Right lobe of liver (tissue), 6 donors: ENCODE measurements at regions not wholly inside any gene's neighbourhood (a gene's known extent, or its start where the extent isn't known, plus 50 kb on each side); places are given as distances from the start of the nearest gene placed in this dataset.

Experiments used
- ATAC-seq, 4 donors: fragments of 200-7000 bp; cut with Tn5 transposase; one replicate each; pipeline ENCODE4 v1.9.1; 2020; ENCODE audit warnings: mild to moderate bottlenecking in 4 of 4, moderate library complexity in 4 of 4
- DNase-seq, 3 donors: peaks; one replicate each; pipeline ENCODE4 v3.0.0-alpha.2; 2020
- H3K27ac ChIP-seq, 3 donors: fragments of 200-600 bp; one replicate each; pipeline ENCODE4 v1.8.0; 2022
- H3K27me3 ChIP-seq, 2 donors: fragments of 200-600 bp; one replicate each; pipeline ENCODE4 v1.8.0; 2022
- H3K36me3 ChIP-seq, 4 donors: fragments of 200-600 bp; sonication (generic) in 1 of 4; one replicate each; pipeline versions ENCODE4 v1.5.1 to v1.8.0; 2017 to 2022; ENCODE audit warnings: control low read depth in 1 of 4
- H3K4me1 ChIP-seq, 4 donors: fragments of 200-600 bp; sonication (generic) in 1 of 4; one replicate each; pipeline versions ENCODE4 v1.5.1 to v1.8.0; 2017 to 2022; ENCODE audit warnings: control low read depth in 1 of 4
- H3K4me3 ChIP-seq, 3 donors: fragments of 200-600 bp; one replicate each; pipeline ENCODE4 v1.8.0; 2022
- H3K9me3 ChIP-seq, 4 donors: fragments of 200-600 bp; sonication (generic) in 1 of 4; one replicate each; pipeline versions ENCODE4 v1.5.1 to v1.8.0; 2017 to 2022; ENCODE audit warnings: control low read depth in 1 of 4
- POLR2A ChIP-seq: fragments of 450-650 bp; IDR thresholded peaks from one replicate; pipeline ENCODE4 v1.6.1; 2017; ENCODE audit warnings: antibody characterized with exemption, mild to moderate bottlenecking
- WGBS: methylation state at CpG from one replicate; pipeline ENCODE4 v1.1.6; 2018; ENCODE audit warnings: low coverage, low lambda C conversion rate; ENCODE audit not compliant: insufficient coverage; ENCODE audit errors: missing lambda C conversion rate; 5-methylcytosine and 5-hydroxymethylcytosine counted together
- intact Hi-C, 2 donors: fragments of 100-400 bp; cut with DNase I; formaldehyde crosslinking; loops; one replicate each; pipeline versions ENCODE4 v1.11.2 to v1.14.1; 2022
- TF ChIP-seq, protein P1 (sequence below), 4 donors: fragments of 200-600 bp in 3 of 4; fragments of 450-650 bp in 1 of 4; IDR thresholded peaks; one replicate each; pipeline versions ENCODE4 v1.5.1 to v1.8.0; 2016 to 2022; ENCODE audit warnings: antibody characterized with exemption in 4 of 4, mild to moderate bottlenecking in 2 of 4
- donor health status: DM: no; HTN: yes; CAD: no.
- donor health status: DM: no; HTN: no; CAD: no.
- donor health status: DM: no; HTN: no; CAD: no.
- donor health status: DM: no; HTN: yes; CAD: no.
- donor health status: DM: no; HTN: yes; CAD: no.

- H3K4me1 ChIP-seq = peaks cover 0 to 4% (median 0%) of the 10 kb centered on the region in 4 donors
- H3K36me3 ChIP-seq = no peaks in the 10 kb centered on the region
- DNase-seq (no peak), ATAC-seq (no peak)
- no peak overlapping the region for H3K27ac ChIP-seq
- WGBS = 87% methylated on average over 4 of the region's 4 CpGs
- intact Hi-C loops = no loop called here
- TF ChIP-seq POLR2A = no peak
- TF ChIP-seq, protein P1, sequence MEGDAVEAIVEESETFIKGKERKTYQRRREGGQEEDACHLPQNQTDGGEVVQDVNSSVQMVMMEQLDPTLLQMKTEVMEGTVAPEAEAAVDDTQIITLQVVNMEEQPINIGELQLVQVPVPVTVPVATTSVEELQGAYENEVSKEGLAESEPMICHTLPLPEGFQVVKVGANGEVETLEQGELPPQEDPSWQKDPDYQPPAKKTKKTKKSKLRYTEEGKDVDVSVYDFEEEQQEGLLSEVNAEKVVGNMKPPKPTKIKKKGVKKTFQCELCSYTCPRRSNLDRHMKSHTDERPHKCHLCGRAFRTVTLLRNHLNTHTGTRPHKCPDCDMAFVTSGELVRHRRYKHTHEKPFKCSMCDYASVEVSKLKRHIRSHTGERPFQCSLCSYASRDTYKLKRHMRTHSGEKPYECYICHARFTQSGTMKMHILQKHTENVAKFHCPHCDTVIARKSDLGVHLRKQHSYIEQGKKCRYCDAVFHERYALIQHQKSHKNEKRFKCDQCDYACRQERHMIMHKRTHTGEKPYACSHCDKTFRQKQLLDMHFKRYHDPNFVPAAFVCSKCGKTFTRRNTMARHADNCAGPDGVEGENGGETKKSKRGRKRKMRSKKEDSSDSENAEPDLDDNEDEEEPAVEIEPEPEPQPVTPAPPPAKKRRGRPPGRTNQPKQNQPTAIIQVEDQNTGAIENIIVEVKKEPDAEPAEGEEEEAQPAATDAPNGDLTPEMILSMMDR (IDR thresholded peaks at IDR 0.05) = no peak
- no peaks in the 10 kb centered on the region for H3K9me3 ChIP-seq
- H3K27me3 ChIP-seq = no peaks in the 10 kb centered on the region
- no peak overlapping the region for H3K4me3 ChIP-seq
Measured at GRCh38 chr5:68419081-68419636, 203.6 kb downstream of the PIK3R1 start.

DNA sequence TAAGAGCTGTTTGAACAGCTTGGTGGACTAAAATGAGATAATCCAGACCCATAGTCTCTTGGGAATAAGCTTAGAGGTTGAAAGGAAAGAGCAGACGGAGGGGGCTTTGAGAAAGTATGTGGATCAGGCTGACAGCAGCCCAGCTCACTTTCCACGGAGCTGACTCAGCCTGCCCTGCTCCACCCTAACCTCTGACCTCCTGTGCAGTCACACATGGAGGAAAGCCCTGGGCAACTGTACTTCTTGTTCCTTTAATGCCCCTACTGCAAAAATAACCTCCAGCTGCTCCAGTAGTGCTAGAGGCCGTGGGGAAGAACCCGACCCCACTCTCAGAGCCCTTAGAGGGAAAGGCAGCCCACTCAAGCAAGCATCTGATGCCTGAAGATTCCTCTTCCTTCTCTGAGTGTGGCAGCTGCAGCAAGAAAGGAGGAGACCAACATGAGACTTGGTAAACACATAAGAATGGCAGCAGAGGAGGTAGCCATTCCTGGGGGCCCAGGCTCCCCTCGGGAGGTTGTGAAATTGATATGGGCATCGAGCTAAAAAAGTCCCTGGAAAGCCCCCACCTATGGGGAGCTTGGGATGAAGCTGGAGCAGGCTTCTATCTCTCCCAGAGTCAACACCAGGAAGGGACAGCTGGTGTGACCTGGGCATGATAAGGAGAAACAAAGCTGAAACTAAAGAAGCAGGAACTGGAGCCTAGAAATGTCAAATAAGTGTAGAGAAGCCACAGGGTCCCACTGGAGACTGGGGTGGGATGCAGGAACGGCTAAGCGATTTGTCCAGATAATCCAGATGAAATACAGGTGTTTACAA is 204.3 kb downstream of the PIK3R1 start:
- Histone ChIP-seq H3K9me3 (no peaks in the 10 kb centered on the region), H3K4me1 (peaks cover 0 to 4% (median 0%) of the 10 kb centered on the region in 4 donors), H3K27ac (no peak overlapping the region), H3K27me3 (no peaks in the 10 kb centered on the region), H3K4me3 (no peak overlapping the region), H3K36me3 (no peaks in the 10 kb centered on the region)
- no peak for DNase-seq
- intact Hi-C loops = no loop called here
- ATAC-seq = peak; percentile 46 to 65 (median 56)
- no peak for TF ChIP-seq POLR2A
- TF ChIP-seq, protein P1 (IDR thresholded peaks at IDR 0.05) = no peak
- WGBS = 53% methylated on average over 7 of the region's 8 CpGs

DNA sequence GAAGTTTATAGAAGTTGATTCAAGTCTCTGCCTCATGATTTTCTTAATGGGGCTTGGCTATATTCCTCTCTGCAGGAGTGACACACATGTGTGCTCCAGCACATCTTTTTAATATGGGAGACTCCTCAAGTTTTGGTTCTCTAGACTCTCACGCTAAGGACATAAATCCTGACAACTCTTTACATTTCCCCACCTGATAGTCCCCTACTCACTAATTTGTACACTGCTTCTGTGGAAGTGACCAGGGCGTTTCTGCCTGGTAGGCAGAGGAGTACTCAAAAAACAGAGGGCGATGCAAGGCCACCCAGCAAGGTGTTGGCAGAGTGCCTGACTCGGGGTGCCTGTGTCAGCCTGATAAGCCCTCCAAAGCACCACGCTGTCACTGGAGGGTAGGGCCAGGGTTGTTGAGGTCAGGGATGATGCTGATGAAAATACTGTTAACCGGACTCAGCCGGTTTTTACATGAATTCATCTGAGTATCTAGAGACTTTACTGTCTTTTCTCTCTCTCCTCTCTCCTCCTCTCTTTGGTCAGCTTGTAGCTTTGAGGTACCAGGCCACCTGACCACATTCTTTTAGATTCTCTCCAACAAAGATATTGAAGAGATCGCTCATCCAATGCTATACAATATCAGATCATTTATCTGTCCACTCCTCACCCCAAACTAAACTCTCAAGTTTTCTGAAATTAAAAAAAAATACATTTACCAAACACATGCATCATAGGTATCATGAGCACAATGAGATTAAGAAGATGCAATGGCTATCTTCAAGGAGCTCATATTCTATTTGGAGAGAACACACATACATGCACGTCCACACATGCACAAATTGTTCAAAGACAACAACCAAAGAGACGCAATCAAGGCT is 205.2 kb downstream of the PIK3R1 start:
- peak in 2 of 3 donors; percentile 43 to 51 for DNase-seq
- ATAC-seq = peak in 3 of 4 donors; percentile 10 to 36 (median 22)
- H3K27me3 ChIP-seq = no peaks in the 10 kb centered on the region
- no peaks in the 10 kb centered on the region for H3K36me3 ChIP-seq
- 72% methylated on average over 7 of the region's 10 CpGs for WGBS
- H3K9me3 ChIP-seq = no peaks in the 10 kb centered on the region
- intact Hi-C loops = no loop called here
- TF ChIP-seq, protein P1 (IDR thresholded peaks at IDR 0.05) = no peak
- no peak for TF ChIP-seq POLR2A
- H3K27ac ChIP-seq = no peak overlapping the region
- peaks cover 0 to 4% (median 0%) of the 10 kb centered on the region in 4 donors for H3K4me1 ChIP-seq
- H3K4me3 ChIP-seq = no peak overlapping the region

- intact Hi-C loops = no loop called here
- Histone ChIP-seq H3K36me3 (no peaks in the 10 kb centered on the region), H3K27ac (no peak overlapping the region), H3K9me3 (no peaks in the 10 kb centered on the region), H3K27me3 (no peaks in the 10 kb centered on the region), H3K4me3 (no peak overlapping the region), H3K4me1 (peaks cover 0 to 4% (median 0%) of the 10 kb centered on the region in 4 donors)
- ATAC-seq (no peak), DNase-seq (no peak)
- no peak for TF ChIP-seq POLR2A
- TF ChIP-seq, protein P1 (IDR thresholded peaks at IDR 0.05) = no peak
- WGBS = 99% methylated on average over 7 of the region's 9 CpGs
Measured at GRCh38 chr5:68421485-68422220, 206.1 kb downstream of the PIK3R1 start.
